T-helper 1 cell (primary cell): ENCODE measurements at regions not wholly inside any gene's neighbourhood (a gene's known extent, or its start where the extent isn't known, plus 50 kb on each side); places are given as distances from the start of the nearest gene placed in this dataset.

ENCODE experiments used
- DNase-seq, 5 donors: peaks; one replicate each; pipeline ENCODE4 v3.0.0-alpha.2; 2012 to 2020

- no peak for DNase-seq
Observed at GRCh38 chr16:62926121-62926801, 890.0 kb upstream of the CDH8 start.

GRCh38 chr16:62921904-62922303 is 885.7 kb upstream of the CDH8 start:
- DNase-seq = no peak

DNA sequence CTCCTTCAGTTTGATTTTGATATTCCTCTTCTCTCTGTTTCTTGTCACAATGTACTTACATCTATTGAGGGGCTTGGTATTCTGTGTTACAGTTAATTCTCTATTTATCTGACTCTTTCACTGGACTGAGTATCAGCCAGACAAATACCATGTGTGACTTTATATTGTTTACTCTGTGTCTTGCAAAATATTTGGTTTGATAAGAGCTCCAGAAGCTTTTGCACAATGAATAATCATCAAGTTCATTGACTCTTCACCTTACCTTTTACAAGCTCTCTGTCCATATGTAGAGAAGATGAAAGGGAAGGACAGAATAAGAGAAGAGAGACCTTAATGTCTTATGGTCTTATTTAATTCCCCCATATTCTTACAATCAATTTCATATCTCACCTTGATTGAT is 877.7 kb upstream of the CDH8 start:
- DNase-seq = no peak

GRCh38 chr16:62913333-62913732 is 877.1 kb upstream of the CDH8 start:
- no peak for DNase-seq

- DNase-seq = no peak
Observed at GRCh38 chr16:62909597-62909996, 873.4 kb upstream of the CDH8 start.

DNA sequence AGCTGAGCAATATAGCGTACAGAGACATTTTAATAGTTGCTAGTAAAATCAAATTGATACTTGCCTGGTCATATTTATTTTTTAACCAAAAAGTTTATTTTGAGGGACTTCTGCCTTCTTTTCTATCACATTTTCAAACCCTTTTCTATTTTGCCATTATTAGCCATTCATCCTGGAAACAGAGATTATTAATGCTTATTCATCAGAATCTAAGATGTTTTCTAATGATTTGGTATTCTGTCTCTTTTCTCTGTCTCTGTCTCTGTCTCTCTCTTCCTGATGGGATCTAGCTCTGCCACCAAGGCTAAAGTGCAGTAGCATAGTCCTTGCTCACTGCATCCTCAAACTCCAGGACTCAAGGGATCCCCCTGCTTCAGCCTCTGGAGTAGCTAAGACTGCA is 871.3 kb upstream of the CDH8 start:
- no peak for DNase-seq

DNA sequence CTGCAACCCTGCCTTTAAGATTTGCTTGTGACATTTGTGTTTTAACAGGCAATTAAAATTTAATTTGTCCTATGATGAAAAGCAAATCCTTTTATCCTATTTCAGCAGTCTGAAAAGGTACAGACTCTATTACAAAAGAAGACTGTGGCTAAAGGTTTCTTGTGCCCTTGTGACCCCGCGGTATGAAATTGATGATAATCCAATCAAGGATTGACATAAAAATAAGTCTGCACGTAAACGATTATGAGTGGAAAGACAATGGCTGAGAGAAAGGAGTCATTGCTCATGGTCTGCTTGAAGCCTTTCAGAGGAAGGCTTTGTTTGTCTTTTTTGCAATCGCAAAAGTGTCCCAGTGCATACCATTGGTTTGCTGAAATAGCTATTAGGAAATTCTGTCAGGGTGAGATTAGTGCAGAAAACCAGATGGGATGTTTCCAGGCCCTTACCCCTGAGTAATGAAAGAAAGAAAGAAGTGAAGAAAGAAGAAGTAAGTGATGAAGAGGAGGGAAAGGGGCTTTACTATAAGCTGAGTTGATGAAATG is 867.8 kb upstream of the CDH8 start:
- no peak for DNase-seq

DNA sequence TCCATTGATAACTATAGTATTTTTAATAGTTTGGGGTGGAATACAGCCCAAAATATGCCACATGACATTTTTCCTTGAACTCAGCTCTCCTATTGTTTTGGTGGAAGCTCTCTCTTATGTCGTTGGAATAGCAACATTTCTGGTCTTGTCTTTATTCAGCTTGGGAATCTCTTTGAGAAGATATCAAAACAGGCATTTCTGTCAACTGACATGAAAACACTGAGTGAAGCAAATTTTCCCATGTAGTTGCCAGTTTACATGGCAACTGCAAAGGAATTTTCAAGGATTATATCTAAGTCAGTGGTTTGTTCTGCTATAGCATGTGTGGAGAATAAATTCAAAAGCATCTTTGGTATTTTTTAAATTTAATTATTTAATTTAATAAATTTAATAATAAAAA is 863.5 kb upstream of the CDH8 start:
- no peak for DNase-seq

GRCh38 chr16:62889097-62889496 is 852.9 kb upstream of the CDH8 start:
- DNase-seq = no peak

DNA sequence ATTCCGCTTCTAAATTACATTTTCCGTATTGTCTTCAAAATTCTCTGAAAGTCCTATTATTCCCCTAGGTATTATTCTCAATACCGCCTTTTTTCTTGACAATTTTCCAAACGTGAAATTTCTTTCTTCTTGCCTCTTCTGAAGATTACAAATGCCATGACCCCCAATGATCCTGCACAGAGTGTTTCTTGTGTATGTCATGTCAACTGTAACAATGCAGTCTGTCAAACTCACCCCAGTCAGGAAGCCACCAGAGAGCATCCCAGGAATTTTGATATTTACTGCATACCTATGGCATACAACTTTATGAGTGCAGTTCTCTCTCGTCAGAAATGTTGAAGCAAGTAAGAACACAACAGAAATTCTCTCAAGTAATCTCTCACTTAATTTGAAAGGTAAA is 847.3 kb upstream of the CDH8 start:
- no peak for DNase-seq

DNA sequence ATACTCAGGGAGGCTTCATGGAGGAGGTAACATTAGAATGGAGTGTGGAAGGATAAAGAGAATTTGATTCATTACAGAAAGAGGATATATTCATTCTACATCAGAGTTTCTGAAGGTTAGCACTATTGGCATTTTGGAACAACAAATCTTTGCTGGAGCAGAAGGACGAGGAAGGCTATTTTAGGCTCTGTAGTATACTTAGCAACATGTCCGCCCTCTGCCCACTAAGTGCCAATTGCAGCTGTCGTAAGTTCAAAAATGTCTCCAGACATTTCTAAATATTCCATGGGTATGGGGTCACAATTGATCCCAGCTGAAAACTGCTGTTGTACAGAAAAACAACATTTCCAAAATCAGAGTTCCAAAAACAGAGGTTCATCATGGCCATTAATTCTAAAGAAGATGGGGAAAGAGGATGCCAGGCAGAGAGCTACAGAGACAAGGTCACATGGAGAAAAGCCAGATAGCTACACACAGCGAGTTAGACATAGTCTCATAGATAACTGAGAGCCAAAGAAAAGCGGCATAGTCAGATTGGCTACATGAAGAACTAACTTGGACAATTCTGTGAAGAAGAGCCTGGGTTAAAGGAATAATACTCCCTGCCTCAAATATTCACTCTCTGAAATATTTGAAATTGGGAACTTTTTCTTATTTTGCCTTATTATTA is 846.4 kb upstream of the CDH8 start:
- DNase-seq = no peak

DNA sequence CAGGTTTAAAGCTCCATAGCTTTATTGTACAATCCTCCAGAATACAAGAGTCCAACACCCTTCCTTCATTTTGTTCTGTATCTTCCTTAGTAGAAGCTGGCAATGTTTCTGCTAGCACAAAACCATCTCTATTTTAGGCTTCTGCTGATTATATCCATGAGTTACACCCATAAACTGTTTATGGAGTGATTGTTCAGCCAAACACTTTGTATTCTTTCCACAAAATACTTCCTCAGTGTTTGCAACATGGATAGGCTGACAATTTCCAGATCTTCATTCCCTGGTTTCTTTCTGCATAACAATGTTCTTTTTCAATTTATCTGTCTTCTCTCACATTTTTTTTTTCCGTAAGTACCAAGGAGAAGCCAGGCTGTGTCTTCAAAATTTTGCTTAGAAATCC is 839.9 kb upstream of the CDH8 start:
- DNase-seq = no peak

DNA sequence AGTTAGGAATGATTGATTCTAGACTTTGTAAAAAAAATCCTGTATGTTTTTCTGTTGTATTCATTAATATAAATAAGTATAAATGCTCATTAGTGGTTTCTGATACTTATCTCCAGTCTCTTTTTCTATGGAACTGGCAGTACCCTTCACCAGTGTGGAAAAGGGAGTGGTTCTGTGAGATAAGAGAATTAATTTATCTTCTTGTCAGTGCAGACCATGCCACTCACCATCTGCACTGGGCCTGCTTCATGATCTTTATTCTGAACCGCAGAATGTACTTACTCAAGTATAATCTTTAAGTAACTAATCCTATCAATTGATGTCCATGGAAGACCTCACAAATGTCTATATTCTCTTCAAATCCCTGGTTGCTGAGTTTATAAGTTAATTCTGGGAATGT is 836.1 kb upstream of the CDH8 start:
- no peak for DNase-seq

GRCh38 chr16:62870554-62870953 is 834.3 kb upstream of the CDH8 start:
- no peak for DNase-seq

DNA sequence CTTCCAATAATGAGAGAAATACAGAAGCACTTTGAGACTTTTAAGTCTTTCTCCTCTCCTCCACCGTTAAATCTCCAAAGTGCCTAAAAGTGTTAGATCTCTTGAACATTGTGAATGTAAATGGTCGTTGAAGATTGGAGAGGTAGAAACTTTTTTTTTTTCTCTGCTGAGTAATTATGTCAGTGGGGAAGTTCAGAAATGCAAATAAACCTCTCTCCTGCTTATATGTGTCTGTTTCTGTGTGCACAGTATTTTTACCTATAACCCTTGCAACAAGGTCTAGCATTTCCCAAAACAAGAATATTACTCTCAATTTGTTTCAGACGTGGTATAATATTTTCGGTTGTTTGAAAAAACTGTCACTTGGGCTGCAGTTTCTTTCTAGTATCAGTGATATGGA is 833.6 kb upstream of the CDH8 start:
- DNase-seq = no peak

DNA sequence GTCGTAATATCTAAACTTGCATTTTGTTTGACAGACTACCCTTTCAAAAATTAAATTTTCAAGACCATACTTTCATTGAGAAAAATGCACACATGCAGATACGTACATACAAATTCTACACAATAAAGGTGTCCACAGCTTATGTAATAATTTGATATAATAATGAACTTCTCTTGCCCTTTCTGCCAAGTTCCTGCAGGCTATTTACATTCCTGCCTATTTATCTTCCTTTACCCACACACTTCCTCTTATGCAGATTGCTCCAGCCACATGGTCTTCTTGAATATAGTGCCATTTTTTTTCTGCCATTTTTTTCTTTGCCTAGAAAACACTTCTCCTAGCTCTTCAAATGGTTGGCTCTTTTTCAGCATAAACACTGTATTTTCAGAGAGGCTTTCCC is 826.9 kb upstream of the CDH8 start:
- DNase-seq = no peak

- DNase-seq = no peak
Observed at GRCh38 chr16:62853887-62854286, 817.6 kb upstream of the CDH8 start.

DNA sequence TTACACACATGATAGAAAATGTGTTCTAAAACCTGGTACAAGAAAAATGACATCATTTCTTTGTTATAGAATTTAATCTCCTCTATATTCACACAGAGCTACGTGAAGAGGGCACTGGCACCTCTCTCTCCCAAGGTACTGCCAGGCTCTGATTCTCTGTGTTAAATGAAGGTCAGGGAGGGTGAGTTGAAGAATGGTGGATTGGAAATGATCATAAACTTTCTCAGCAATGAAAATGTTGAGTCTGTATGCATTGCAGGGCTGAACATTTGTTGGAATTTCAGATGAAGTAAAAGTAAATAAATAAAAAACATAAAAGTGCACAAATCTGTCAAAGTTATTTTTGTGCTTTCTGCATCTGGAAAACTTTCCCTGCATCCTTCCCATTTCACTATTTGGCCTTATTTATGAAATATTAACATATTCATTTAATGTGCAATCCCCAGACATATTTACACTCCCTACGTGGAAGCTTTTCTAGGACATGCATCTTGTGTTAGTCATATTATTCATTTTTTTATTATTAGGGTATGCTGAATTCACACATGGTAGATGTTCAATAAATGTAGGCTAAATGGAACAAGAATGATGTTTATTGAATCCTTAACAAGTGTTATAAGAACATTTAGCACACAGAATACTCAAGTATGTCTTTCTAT is 810.3 kb upstream of the CDH8 start:
- DNase-seq = no peak

DNA sequence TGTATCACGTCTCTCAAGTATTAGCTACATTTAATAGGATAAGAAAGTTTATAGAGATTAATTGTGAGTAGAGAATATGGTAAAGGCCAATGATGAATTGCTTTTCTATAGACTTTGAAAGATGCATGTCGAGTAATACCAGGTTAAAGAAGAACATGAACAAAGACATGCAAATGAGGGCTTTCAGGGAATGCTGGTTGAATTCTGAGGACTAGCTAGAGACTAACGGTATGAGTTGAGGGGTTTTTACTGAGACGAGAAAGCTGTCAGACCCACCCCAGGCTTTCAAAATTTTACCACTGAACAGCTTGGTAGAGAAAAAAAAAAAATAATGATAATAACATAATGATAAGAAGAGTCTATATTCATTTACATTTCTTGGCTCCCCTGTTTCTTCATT is 796.0 kb upstream of the CDH8 start:
- DNase-seq = no peak

GRCh38 chr16:62831235-62831850 is 795.1 kb upstream of the CDH8 start:
- no peak for DNase-seq

DNA sequence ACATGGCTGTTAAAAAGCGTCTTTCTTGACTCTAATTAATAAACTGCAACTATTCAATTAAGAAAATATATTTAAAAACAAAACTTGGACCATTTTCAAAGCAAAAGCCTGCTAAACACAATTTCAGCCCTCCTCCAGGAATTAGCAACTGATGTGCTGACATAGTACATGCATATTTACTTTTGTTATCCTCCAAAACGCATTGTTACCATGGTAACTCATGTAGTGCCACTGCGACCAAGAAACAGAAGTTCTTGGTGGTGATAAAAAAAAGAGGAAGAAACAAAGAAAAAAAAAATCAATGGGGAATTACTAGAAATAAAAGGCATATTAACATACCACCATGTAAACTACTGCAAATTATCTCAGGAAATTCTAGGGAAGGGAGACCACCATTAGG is 793.4 kb upstream of the CDH8 start:
- DNase-seq = no peak

- DNase-seq = no peak
Observed at GRCh38 chr16:62829084-62829483, 792.8 kb upstream of the CDH8 start.

GRCh38 chr16:62821824-62822223 is 785.6 kb upstream of the CDH8 start:
- DNase-seq = no peak
